ENCODE measurements at regions not wholly inside any gene's neighbourhood (a gene's known extent, or its start where the extent isn't known, plus 50 kb on each side); places are given as distances from the start of the nearest gene placed in this dataset.

DNA sequence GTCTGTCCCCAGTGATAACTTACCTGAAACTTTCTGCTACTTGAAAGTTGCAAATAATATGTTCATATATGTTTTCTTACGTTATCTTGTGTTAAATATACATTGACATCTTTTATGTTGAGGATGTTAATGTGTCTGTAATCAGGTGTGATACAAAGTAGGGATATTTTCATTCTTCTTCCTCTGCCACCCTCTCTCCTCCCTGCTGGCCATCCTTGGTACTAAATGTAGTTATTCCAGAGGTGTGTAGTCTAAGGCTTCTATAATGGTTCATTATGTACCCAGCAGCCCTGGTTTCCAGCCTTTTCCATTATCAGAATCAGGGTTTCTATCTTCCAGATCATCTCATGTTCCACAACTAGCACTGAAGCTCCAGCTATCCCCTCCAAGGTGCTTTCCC, 606.7 kb upstream of the KLHL1 start:
- no peak for DNase-seq (ENCODE audit: low spot score)

GRCh38 chr13:70708775-70709174, 600.5 kb upstream of the KLHL1 start:
- TF ChIP-seq CTCF (IDR thresholded peaks at IDR 0.05; ENCODE audit: extremely low read depth, missing control alignments): no peak

More for the DNA sequence above, 606.7 kb upstream of the KLHL1 start:
- TF ChIP-seq CTCF (IDR thresholded peaks at IDR 0.05; ENCODE audit: extremely low read depth, missing control alignments): no peak

GRCh38 chr13:70703755-70704154, 595.5 kb upstream of the KLHL1 start:
- no peak for DNase-seq (ENCODE audit: low spot score)
- TF ChIP-seq CTCF (IDR thresholded peaks at IDR 0.05; ENCODE audit: extremely low read depth, missing control alignments): no peak

More at GRCh38 chr13:70708775-70709174, 600.5 kb upstream of the KLHL1 start:
- no peak for DNase-seq (ENCODE audit: low spot score)

DNA sequence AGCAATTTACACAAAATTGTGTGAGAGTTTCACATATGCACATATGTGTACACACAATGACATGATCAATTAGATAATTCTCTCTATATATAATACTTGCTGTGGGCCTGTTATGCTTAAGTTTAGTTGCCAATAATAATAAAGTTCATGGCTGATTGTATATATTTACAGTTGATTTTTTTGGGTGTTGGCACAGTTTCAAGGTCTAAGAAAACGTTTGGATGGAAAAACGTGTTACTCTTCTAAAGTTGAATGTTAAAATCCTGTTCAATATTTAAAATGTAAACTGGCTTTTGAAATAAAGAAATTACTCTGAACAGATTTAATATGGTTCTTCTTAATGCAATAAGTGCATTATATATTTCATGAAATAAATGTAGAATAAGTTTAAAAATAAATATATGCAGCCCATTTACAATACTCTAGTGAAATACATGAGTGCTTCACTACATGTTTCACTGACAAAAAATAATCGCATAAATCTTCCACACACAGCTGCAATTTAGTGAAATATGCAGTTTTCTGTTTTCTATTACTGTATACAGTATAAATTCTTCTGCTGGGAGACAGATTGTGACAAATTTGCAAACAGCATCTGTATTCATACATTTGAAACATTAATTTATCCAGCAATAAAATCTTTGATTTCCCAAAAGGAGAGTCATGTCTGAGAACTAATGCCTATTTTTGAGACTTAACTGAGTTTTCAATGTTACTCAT, 586.9 kb upstream of the KLHL1 start:
- TF ChIP-seq CTCF (IDR thresholded peaks at IDR 0.05; ENCODE audit: extremely low read depth, missing control alignments): no peak
- DNase-seq (ENCODE audit: low spot score): no peak

DNA sequence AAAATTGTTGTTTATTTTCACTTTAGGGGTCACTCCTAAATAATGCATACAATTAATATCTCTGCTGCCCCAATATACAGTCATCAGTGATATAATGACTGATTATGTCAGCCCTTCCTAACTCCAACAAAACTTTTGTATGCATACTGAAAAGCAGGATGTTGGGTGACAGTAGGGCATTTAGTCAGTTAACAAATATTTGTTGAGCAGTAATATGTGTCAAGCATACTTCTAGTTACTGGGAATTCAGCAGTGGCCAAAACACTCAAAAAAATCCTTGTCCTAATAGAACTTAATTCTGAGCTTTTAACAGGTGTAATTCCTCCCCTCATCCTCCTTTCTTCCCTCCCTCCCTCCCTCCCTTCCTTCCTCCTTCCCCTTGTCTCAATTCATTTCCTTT, 560.7 kb upstream of the KLHL1 start:
- DNase-seq (ENCODE audit: low spot score): no peak
- TF ChIP-seq CTCF (IDR thresholded peaks at IDR 0.05; ENCODE audit: extremely low read depth, missing control alignments): no peak

- TF ChIP-seq CTCF (IDR thresholded peaks at IDR 0.05; ENCODE audit: extremely low read depth, missing control alignments): no peak
- DNase-seq (ENCODE audit: low spot score): no peak
These were observed 560.0 kb upstream of the KLHL1 start for GRCh38 chr13:70668293-70668692.

DNA sequence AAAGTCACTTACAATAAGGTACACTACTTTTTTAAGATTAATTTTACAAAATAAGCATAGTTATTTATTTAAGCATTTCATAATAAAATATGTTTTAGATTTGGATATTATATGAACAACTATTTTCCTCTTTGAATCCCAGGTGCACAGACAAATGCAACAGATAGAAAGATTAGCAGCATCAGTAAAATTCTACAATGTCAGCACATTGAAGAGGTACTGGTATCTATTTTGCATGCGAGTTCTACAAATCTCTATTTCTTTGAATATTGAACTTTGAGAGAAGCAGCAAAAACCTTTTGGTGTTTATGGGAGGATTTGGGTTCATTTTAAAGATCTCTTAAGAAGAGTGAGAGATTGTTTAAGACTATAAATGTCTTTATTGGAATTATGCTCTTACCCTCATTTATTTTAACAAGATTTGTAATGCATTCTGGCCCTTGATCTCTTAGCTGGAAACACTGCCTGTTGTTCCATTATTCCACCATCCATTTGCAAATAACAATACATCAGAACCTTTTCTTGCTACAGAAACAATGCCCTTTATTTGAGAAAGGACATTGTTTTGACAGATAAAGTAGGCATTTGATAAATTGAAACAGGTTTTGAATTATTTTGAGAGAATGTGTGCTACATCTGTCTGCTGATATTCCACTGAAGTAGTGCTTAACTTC, 558.8 kb upstream of the KLHL1 start:
- TF ChIP-seq CTCF (IDR thresholded peaks at IDR 0.05; ENCODE audit: extremely low read depth, missing control alignments): no peak
- DNase-seq (ENCODE audit: low spot score): no peak
